AG09319 (cell line): ENCODE measurements at regions not wholly inside any gene's neighbourhood (a gene's known extent, or its start where the extent isn't known, plus 50 kb on each side); places are given as distances from the start of the nearest gene placed in this dataset.

Experiments used
- DNase-seq: peaks from one replicate; pipeline ENCODE4 v3.0.0-alpha.2; 2010; ENCODE audit warnings: low read depth; ENCODE audit errors: extremely low read depth
- CTCF ChIP-seq: IDR thresholded peaks from 2 replicates; pipeline ENCODE4 v1.5.1; 2011; ENCODE audit warnings: low read depth, mild to moderate bottlenecking, inconsistent platforms, low read length, moderate library complexity

DNA sequence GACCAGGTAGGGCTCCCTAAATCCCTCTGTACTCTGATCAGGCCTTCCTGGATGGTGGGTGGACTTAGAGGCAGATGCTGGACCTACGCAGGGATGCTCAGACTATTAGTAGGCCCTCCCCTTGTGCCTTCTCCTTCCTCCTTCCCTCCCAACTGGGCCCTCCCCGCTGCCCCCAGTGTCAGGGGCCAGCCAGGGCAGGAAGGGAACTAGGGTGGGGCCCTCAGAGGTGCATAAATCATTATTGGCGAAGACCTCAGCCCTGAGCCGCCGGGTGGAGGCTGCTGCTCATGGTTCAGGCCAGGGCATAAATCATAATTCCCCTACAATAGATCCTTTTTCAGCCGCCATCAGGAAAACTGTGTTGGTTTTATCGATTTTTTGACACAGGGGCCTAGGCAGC, 81.4 kb downstream of the MRM1 start:
- no peak for DNase-seq
- no peak for TF ChIP-seq CTCF

DNA sequence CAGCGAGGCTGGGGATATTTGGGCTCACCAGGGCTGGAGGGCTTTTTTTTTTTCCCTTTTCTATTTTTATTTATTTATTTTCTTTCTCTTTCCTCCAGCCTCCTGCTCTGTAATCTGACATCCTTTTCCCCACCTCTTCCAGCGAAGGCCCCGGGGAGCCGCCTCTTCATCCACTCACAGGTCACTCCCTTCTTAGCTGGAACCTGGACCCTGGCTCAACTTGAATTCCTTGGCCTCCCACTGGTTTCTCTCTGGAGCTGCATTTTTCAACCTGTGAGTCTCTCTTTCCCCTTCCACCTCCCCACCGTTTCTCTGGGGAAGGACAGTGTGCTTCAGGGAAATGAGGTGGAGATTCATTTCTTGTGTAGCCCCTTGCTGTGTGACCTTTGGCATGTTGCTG, 82.0 kb downstream of the MRM1 start:
- TF ChIP-seq CTCF = no peak
- DNase-seq = no peak

GRCh38 chr17:36684134-36684533, 82.8 kb downstream of the MRM1 start:
- no peak for DNase-seq
- TF ChIP-seq CTCF = no peak

- no peak for DNase-seq
- no peak for TF ChIP-seq CTCF
These were observed 84.8 kb downstream of the MRM1 start for GRCh38 chr17:36686123-36686669.

DNA sequence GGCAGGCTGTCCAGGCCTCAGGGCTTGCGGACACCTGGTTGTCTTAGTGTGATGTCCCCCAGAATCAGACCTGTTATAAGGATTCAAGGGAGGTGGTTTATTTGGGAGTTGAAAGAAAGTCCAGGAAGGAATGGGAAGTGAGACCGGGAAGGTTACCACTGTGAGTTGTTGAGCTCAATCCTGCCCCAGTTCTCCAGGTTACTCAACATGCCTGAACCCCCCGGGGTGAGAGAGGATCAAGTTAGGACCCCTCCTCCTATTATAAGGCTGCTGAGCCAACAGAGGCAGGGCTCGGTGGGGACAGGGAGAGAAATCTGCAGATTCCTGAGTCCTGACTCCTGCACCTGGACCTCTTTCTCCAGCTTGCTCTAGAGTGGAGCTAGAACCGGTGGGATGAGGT, 86.4 kb downstream of the MRM1 start:
- TF ChIP-seq CTCF = no peak
- no peak for DNase-seq

GRCh38 chr17:36689089-36689667, 87.8 kb downstream of the MRM1 start:
- DNase-seq = no peak
- no peak for TF ChIP-seq CTCF

DNA sequence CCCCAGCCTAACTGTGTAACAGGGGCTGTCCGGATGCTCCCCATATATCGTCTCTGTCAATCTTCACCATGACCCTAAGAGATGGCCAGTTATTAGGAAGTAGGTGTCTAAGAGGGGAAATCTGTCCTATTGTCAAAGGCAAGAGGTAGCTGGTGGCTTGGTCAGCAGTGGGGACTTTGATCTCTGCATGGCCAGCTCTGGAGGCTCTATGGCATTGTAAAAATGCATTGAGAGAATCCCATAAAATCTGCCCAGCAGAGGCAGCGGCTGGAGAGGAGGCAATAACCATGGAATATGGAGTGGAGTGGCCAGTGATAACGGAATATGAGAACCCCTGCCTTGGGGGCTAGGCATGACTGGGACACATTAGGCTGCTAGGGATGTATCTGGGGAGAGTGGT, 88.8 kb downstream of the MRM1 start:
- DNase-seq = no peak

More for the DNA sequence above, 88.8 kb downstream of the MRM1 start:
- no peak for TF ChIP-seq CTCF
